Naive B cell (primary cell): ENCODE measurements at regions not wholly inside any gene's neighbourhood (a gene's known extent, or its start where the extent isn't known, plus 50 kb on each side); places are given as distances from the start of the nearest gene placed in this dataset.

Experiments
- ATAC-seq, 2 donors: fragments of 150-1000 bp; cut with Tn5 transposase; 2 replicates each; pipeline ENCODE4 v1.10.0; 2021; ENCODE audit warnings: low read depth in 2 of 2, mild to moderate bottlenecking in 2 of 2, moderate library complexity in 2 of 2
- DNase-seq: peaks from one replicate; pipeline ENCODE4 v3.0.0; 2022
- H3K27ac Mint-ChIP-seq, 6 donors: one replicate each; pipeline ENCODE4 v1.8.0; 2020 to 2022; ENCODE audit warnings: mild to moderate bottlenecking in 6 of 6, mixed read lengths in 6 of 6, moderate library complexity in 5 of 6, inconsistent platforms in 2 of 6
- H3K27me3 Mint-ChIP-seq, 3 donors: one replicate each; pipeline ENCODE4 v1.8.0; 2021 to 2022; ENCODE audit warnings: mixed read lengths in 3 of 3, mild to moderate bottlenecking in 1 of 3
- H3K36me3 Mint-ChIP-seq, 2 donors: one replicate each; pipeline ENCODE4 v1.8.0; 2020 to 2022; ENCODE audit warnings: mixed read lengths in 2 of 2, inconsistent platforms in 1 of 2, mild to moderate bottlenecking in 1 of 2
- H3K4me1 Mint-ChIP-seq, 3 donors: one replicate each; pipeline ENCODE4 v1.8.0; 2020 to 2022; ENCODE audit warnings: mixed read lengths in 3 of 3, inconsistent platforms in 1 of 3, mild to moderate bottlenecking in 1 of 3, moderate library complexity in 1 of 3
- H3K4me3 Mint-ChIP-seq, 8 donors: one replicate each; pipeline ENCODE4 v1.8.0; 2020 to 2022; ENCODE audit warnings: mild to moderate bottlenecking in 8 of 8, mixed read lengths in 8 of 8, moderate library complexity in 8 of 8, inconsistent platforms in 2 of 8
- H3K9me3 Mint-ChIP-seq, 7 donors: one replicate each; pipeline ENCODE4 v1.8.0; 2020 to 2022; ENCODE audit warnings: mixed read lengths in 7 of 7, mild to moderate bottlenecking in 5 of 7, inconsistent platforms in 2 of 7, moderate library complexity in 1 of 7

- Mint-ChIP-seq H3K4me3 (peak overlapping the region; percentile 27 to 87 (median 68)), H3K27ac (peak overlapping the region; percentile 72 to 97 (median 93)), H3K36me3 (no peaks in the 10 kb centered on the region), H3K27me3 (no peaks in the 10 kb centered on the region), H3K9me3 (peaks cover 0 to 7% (median 5%) of the 10 kb centered on the region in 7 donors), H3K4me1 (peaks cover 55 to 74% (median 64%) of the 10 kb centered on the region in 3 donors)
- ATAC-seq (peak; percentile 24 to 26), DNase-seq (no peak)
Observed at GRCh38 chr1:4045397-4046010, 145.4 kb upstream of the C1orf174 start.

GRCh38 chr1:4046836-4047461, 146.9 kb upstream of the C1orf174 start:
- Mint-ChIP-seq H3K27me3 (no peaks in the 10 kb centered on the region), H3K36me3 (no peaks in the 10 kb centered on the region), H3K27ac (peak overlapping the region; percentile 65 to 94 (median 87)), H3K4me3 (peak overlapping the region in 7 of 8 donors; percentile 63 to 91 (median 72)), H3K9me3 (peaks cover 0 to 3% (median 0%) of the 10 kb centered on the region in 7 donors), H3K4me1 (peaks cover 55 to 69% (median 64%) of the 10 kb centered on the region in 3 donors)
- DNase-seq (peak; percentile 19), ATAC-seq (peak in 1 of 2 donors; percentile 13)

- H3K4me1 Mint-ChIP-seq, result peaks cover 58 to 70% (median 64%) of the 10 kb centered on the region in 3 donors
Observed at GRCh38 chr1:4047666-4048065, 147.6 kb upstream of the C1orf174 start.

GRCh38 chr1:4048076-4048475, 148.0 kb upstream of the C1orf174 start:
- peaks cover 61 to 74% (median 67%) of the 10 kb centered on the region in 3 donors for H3K4me1 Mint-ChIP-seq
- no peak for DNase-seq
- H3K9me3 Mint-ChIP-seq, result peaks cover 0 to 6% (median 0%) of the 10 kb centered on the region in 7 donors
- peaks cover 0 to 8% of the 10 kb centered on the region in 2 donors for H3K36me3 Mint-ChIP-seq
- H3K27me3 Mint-ChIP-seq, result no peaks in the 10 kb centered on the region
- ATAC-seq, result no peak
- H3K4me3 Mint-ChIP-seq, result peak overlapping the region in 6 of 8 donors; percentile 44 to 77 (median 74)
- H3K27ac Mint-ChIP-seq, result peak overlapping the region in 4 of 6 donors; percentile 60 to 90 (median 74)

More at GRCh38 chr1:4047666-4048065, 147.6 kb upstream of the C1orf174 start:
- Mint-ChIP-seq H3K36me3 (peaks cover 0 to 4% of the 10 kb centered on the region in 2 donors), H3K9me3 (peaks cover 0 to 5% (median 0%) of the 10 kb centered on the region in 7 donors), H3K27me3 (no peaks in the 10 kb centered on the region), H3K27ac (peak overlapping the region; percentile 44 to 94 (median 77)), H3K4me3 (peak overlapping the region in 6 of 8 donors; percentile 48 to 91 (median 74))
- ATAC-seq, result no peak
- no peak for DNase-seq

GRCh38 chr1:4048921-4049320, 148.8 kb upstream of the C1orf174 start:
- ATAC-seq, result no peak
- H3K4me1 Mint-ChIP-seq, result peaks cover 56 to 73% (median 65%) of the 10 kb centered on the region in 3 donors
- no peak for DNase-seq
- peaks cover 0 to 6% (median 0%) of the 10 kb centered on the region in 7 donors for H3K9me3 Mint-ChIP-seq
- H3K27me3 Mint-ChIP-seq, result no peaks in the 10 kb centered on the region
- H3K4me3 Mint-ChIP-seq, result peak overlapping the region in 5 of 8 donors; percentile 19 to 66 (median 27)
- H3K27ac Mint-ChIP-seq, result peak overlapping the region in 3 of 6 donors; percentile 34 to 90 (median 71)
- peaks cover 0 to 9% of the 10 kb centered on the region in 2 donors for H3K36me3 Mint-ChIP-seq

GRCh38 chr1:4050998-4051397, 150.9 kb upstream of the C1orf174 start:
- peaks cover 0 to 7% (median 0%) of the 10 kb centered on the region in 7 donors for H3K9me3 Mint-ChIP-seq
- H3K27me3 Mint-ChIP-seq, result peaks cover 0 to 12% (median 2%) of the 10 kb centered on the region in 3 donors
- ATAC-seq (no peak), DNase-seq (no peak)
- no peak overlapping the region for H3K27ac Mint-ChIP-seq
- peaks cover 41 to 54% (median 44%) of the 10 kb centered on the region in 3 donors for H3K4me1 Mint-ChIP-seq
- H3K36me3 Mint-ChIP-seq, result peaks cover 0 to 9% of the 10 kb centered on the region in 2 donors
- peak overlapping the region in 1 of 8 donors; percentile 53 for H3K4me3 Mint-ChIP-seq

- Mint-ChIP-seq H3K4me1 (peaks cover 26 to 44% (median 27%) of the 10 kb centered on the region in 3 donors), H3K9me3 (peaks cover 0 to 7% (median 0%) of the 10 kb centered on the region in 7 donors), H3K27me3 (peaks cover 0 to 12% (median 7%) of the 10 kb centered on the region in 3 donors), H3K36me3 (peaks cover 0 to 9% of the 10 kb centered on the region in 2 donors), H3K4me3 (no peak overlapping the region), H3K27ac (peak overlapping the region in 2 of 6 donors; percentile 36 to 53)
- DNase-seq (no peak), ATAC-seq (no peak)
Observed at GRCh38 chr1:4052657-4053056, 152.6 kb upstream of the C1orf174 start.

- Mint-ChIP-seq H3K9me3 (peaks cover 0 to 7% (median 0%) of the 10 kb centered on the region in 7 donors), H3K27ac (no peak overlapping the region), H3K27me3 (peaks cover 0 to 12% (median 7%) of the 10 kb centered on the region in 3 donors), H3K4me1 (peaks cover 20 to 38% (median 21%) of the 10 kb centered on the region in 3 donors), H3K4me3 (peak overlapping the region in 1 of 8 donors; percentile 60), H3K36me3 (peaks cover 0 to 9% of the 10 kb centered on the region in 2 donors)
- ATAC-seq (no peak), DNase-seq (no peak)
Observed at GRCh38 chr1:4053160-4053748, 153.2 kb upstream of the C1orf174 start.

GRCh38 chr1:4053774-4054173, 153.7 kb upstream of the C1orf174 start:
- H3K9me3 Mint-ChIP-seq, result peaks cover 0 to 7% (median 0%) of the 10 kb centered on the region in 7 donors
- ATAC-seq (no peak), DNase-seq (no peak)
- H3K27ac Mint-ChIP-seq, result peak overlapping the region in 1 of 6 donors; percentile 57
- H3K4me3 Mint-ChIP-seq, result no peak overlapping the region
- H3K36me3 Mint-ChIP-seq, result peaks cover 0 to 9% of the 10 kb centered on the region in 2 donors
- peaks cover 16 to 36% (median 18%) of the 10 kb centered on the region in 3 donors for H3K4me1 Mint-ChIP-seq
- H3K27me3 Mint-ChIP-seq, result peaks cover 0 to 12% (median 7%) of the 10 kb centered on the region in 3 donors

- peaks cover 0 to 12% (median 7%) of the 10 kb centered on the region in 3 donors for H3K27me3 Mint-ChIP-seq
- H3K27ac Mint-ChIP-seq, result peak overlapping the region in 2 of 6 donors; percentile 15 to 44
- H3K9me3 Mint-ChIP-seq, result peaks cover 0 to 7% (median 0%) of the 10 kb centered on the region in 7 donors
- no peak for DNase-seq
- ATAC-seq, result no peak
- no peak overlapping the region for H3K4me3 Mint-ChIP-seq
- peaks cover 5 to 21% (median 6%) of the 10 kb centered on the region in 3 donors for H3K4me1 Mint-ChIP-seq
- H3K36me3 Mint-ChIP-seq, result peaks cover 0 to 9% of the 10 kb centered on the region in 2 donors
Observed at GRCh38 chr1:4055294-4055967, 155.4 kb upstream of the C1orf174 start.

GRCh38 chr1:4056422-4056821, 156.3 kb upstream of the C1orf174 start:
- Mint-ChIP-seq H3K9me3 (peaks cover 0 to 7% (median 0%) of the 10 kb centered on the region in 7 donors), H3K4me3 (no peak overlapping the region), H3K36me3 (peaks cover 0 to 9% of the 10 kb centered on the region in 2 donors), H3K27me3 (peaks cover 0 to 12% (median 7%) of the 10 kb centered on the region in 3 donors), H3K4me1 (peaks cover 5 to 21% (median 6%) of the 10 kb centered on the region in 3 donors), H3K27ac (peak overlapping the region in 2 of 6 donors; percentile 5 to 63)
- no peak for ATAC-seq
- DNase-seq, result no peak

- H3K4me3 Mint-ChIP-seq, result peak overlapping the region in 1 of 8 donors; percentile 9
- peaks cover 0 to 12% (median 7%) of the 10 kb centered on the region in 3 donors for H3K27me3 Mint-ChIP-seq
- H3K9me3 Mint-ChIP-seq, result peaks cover 0 to 7% (median 0%) of the 10 kb centered on the region in 7 donors
- DNase-seq, result no peak
- H3K27ac Mint-ChIP-seq, result no peak overlapping the region
- H3K36me3 Mint-ChIP-seq, result peaks cover 0 to 9% of the 10 kb centered on the region in 2 donors
- no peak for ATAC-seq
- peaks cover 5 to 21% (median 6%) of the 10 kb centered on the region in 3 donors for H3K4me1 Mint-ChIP-seq
Observed at GRCh38 chr1:4056989-4057388, 156.9 kb upstream of the C1orf174 start.
